ENCODE measurements at regions not wholly inside any gene's neighbourhood (a gene's known extent, or its start where the extent isn't known, plus 50 kb on each side); places are given as distances from the start of the nearest gene placed in this dataset.

DNA sequence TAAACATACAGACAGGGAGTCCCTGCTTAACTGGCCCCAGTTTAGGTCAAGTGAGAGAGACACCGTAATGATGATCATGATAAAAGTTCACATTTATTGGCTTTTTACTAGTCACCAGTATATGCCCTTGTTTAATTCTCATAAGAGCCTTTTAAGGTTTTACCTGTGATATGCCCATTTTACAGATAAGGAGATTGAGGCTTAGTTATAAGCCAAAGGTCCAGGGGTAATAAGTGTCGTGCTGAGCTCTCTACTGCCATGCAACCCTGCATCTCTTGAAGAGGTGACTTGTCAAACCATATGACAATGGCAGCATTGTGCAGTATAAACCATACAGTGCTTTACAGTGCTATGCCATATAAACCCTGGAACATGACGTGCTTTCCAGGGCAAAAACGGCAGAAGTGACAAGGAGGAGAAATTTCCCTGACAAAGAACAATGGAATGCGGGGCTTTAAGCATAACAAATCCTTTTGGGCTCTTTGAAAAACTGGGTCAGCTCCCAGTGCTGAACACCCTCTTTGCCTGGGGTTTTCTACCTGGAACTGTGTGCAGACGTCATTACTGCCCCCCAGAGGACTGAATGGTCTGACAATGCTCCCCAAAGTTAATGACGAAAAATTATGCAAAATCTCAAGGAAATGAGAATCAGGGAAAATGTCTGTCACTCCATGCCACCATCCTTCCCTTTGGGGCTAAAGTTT, 59.7 kb upstream of the C14orf132 start:
- Mint-ChIP-seq H3K36me3 (ENCODE audit: low read depth) (no peaks in the 10 kb centered on the region), H3K27me3 (ENCODE audit: low read depth, poor library complexity) (peaks cover 12% of the 10 kb centered on the region), H3K4me3 (no peak overlapping the region), H3K4me1 (peaks cover 7% of the 10 kb centered on the region), H3K27ac (no peak overlapping the region), H3K9me3 (no peaks in the 10 kb centered on the region)
- no peak for DNase-seq
- peak; percentile 17 for TF ChIP-seq CTCF (IDR thresholded peaks at IDR 0.05)

- no peaks in the 10 kb centered on the region for H3K36me3 Mint-ChIP-seq (ENCODE audit: low read depth)
- no peaks in the 10 kb centered on the region for H3K9me3 Mint-ChIP-seq
- no peak for DNase-seq
- TF ChIP-seq CTCF (IDR thresholded peaks at IDR 0.05), result no peak
- H3K27me3 Mint-ChIP-seq (ENCODE audit: low read depth, poor library complexity), result peaks cover 12% of the 10 kb centered on the region
- H3K4me3 Mint-ChIP-seq, result no peak overlapping the region
- peaks cover 7% of the 10 kb centered on the region for H3K4me1 Mint-ChIP-seq
- H3K27ac Mint-ChIP-seq, result no peak overlapping the region
Measured at GRCh38 chr14:95980402-95980801, 58.8 kb upstream of the C14orf132 start.

- H3K9me3 Mint-ChIP-seq, result no peaks in the 10 kb centered on the region
- no peaks in the 10 kb centered on the region for H3K36me3 Mint-ChIP-seq (ENCODE audit: low read depth)
- no peak overlapping the region for H3K27ac Mint-ChIP-seq
- peaks cover 7% of the 10 kb centered on the region for H3K4me1 Mint-ChIP-seq
- H3K4me3 Mint-ChIP-seq, result peak overlapping the region; percentile 35
- no peak for TF ChIP-seq CTCF (IDR thresholded peaks at IDR 0.05)
- peaks cover 12% of the 10 kb centered on the region for H3K27me3 Mint-ChIP-seq (ENCODE audit: low read depth, poor library complexity)
- DNase-seq, result peak; percentile 27
Measured at GRCh38 chr14:95981965-95982364, 57.2 kb upstream of the C14orf132 start.

GRCh38 chr14:95984206-95984605, 55.0 kb upstream of the C14orf132 start:
- TF ChIP-seq CTCF (IDR thresholded peaks at IDR 0.05), result no peak
- DNase-seq, result no peak
- H3K27me3 Mint-ChIP-seq (ENCODE audit: low read depth, poor library complexity), result peaks cover 23% of the 10 kb centered on the region
- H3K27ac Mint-ChIP-seq, result no peak overlapping the region
- no peak overlapping the region for H3K4me3 Mint-ChIP-seq
- peaks cover 13% of the 10 kb centered on the region for H3K9me3 Mint-ChIP-seq
- no peaks in the 10 kb centered on the region for H3K36me3 Mint-ChIP-seq (ENCODE audit: low read depth)
- peaks cover 7% of the 10 kb centered on the region for H3K4me1 Mint-ChIP-seq
